Immature natural killer cell (primary cell): ENCODE measurements at regions not wholly inside any gene's neighbourhood (a gene's known extent, or its start where the extent isn't known, plus 50 kb on each side); places are given as distances from the start of the nearest gene placed in this dataset.
"Not testable (repeated sequence)": the region's sequence is repeated elsewhere in the genome, so short reads cannot be mapped to it uniquely, and the experiment has no call there.

Source experiments
- DNase-seq, 3 donors: peaks; one replicate each; pipeline ENCODE4 v3.0.0; 2022; ENCODE audit warnings: mixed read lengths in 1 of 3
- H3K27ac Mint-ChIP-seq, 6 donors: one replicate each; pipeline ENCODE4 v1.8.0; 2020; ENCODE audit warnings: mixed read lengths in 6 of 6, mild to moderate bottlenecking in 5 of 6, inconsistent platforms in 4 of 6, moderate library complexity in 3 of 6
- H3K27me3 Mint-ChIP-seq, 3 donors: one replicate each; pipeline ENCODE4 v1.8.0; 2020 to 2021; ENCODE audit warnings: low read depth in 3 of 3, mild to moderate bottlenecking in 3 of 3, mixed read lengths in 3 of 3, moderate library complexity in 3 of 3, inconsistent platforms in 1 of 3
- H3K36me3 Mint-ChIP-seq, 3 donors: one replicate each; pipeline ENCODE4 v1.8.0; 2020; ENCODE audit warnings: mixed read lengths in 3 of 3, inconsistent platforms in 2 of 3, mild to moderate bottlenecking in 2 of 3
- H3K4me1 Mint-ChIP-seq, 2 donors: one replicate each; pipeline ENCODE4 v1.8.0; 2020; ENCODE audit warnings: inconsistent platforms in 2 of 2, mild to moderate bottlenecking in 2 of 2, mixed read lengths in 2 of 2, moderate library complexity in 1 of 2
- H3K4me3 Mint-ChIP-seq, 5 donors: one replicate each; pipeline ENCODE4 v1.8.0; 2020; ENCODE audit warnings: mild to moderate bottlenecking in 5 of 5, mixed read lengths in 5 of 5, inconsistent platforms in 3 of 5, moderate library complexity in 3 of 5
- H3K9me3 Mint-ChIP-seq, 6 donors: one replicate each; pipeline ENCODE4 v1.8.0; 2020; ENCODE audit warnings: mild to moderate bottlenecking in 6 of 6, mixed read lengths in 6 of 6, inconsistent platforms in 4 of 6, moderate library complexity in 3 of 6

- DNase-seq = no peak
- H3K36me3 Mint-ChIP-seq = no peaks in the 10 kb centered on the region
- H3K27ac Mint-ChIP-seq = no peak overlapping the region
- H3K9me3 Mint-ChIP-seq = peaks cover 0 to 2% (median 0%) of the 10 kb centered on the region in 6 donors
- no peak overlapping the region for H3K4me3 Mint-ChIP-seq
- H3K4me1 Mint-ChIP-seq = no peaks in the 10 kb centered on the region
- peaks cover 3 to 9% (median 6%) of the 10 kb centered on the region in 3 donors for H3K27me3 Mint-ChIP-seq
Measured at GRCh38 chr12:112595410-112595809, 176.7 kb downstream of the PTPN11 start.

GRCh38 chr12:112597986-112598385, 179.2 kb downstream of the PTPN11 start:
- H3K4me1 Mint-ChIP-seq = no peaks in the 10 kb centered on the region
- H3K27me3 Mint-ChIP-seq = peaks cover 3 to 12% (median 6%) of the 10 kb centered on the region in 3 donors
- peaks cover 0 to 2% (median 0%) of the 10 kb centered on the region in 6 donors for H3K9me3 Mint-ChIP-seq
- no peak overlapping the region for H3K4me3 Mint-ChIP-seq
- H3K27ac Mint-ChIP-seq = no peak overlapping the region
- H3K36me3 Mint-ChIP-seq = no peaks in the 10 kb centered on the region
- no peak for DNase-seq

GRCh38 chr12:112598626-112599025, 179.9 kb downstream of the PTPN11 start:
- peaks cover 3 to 13% (median 6%) of the 10 kb centered on the region in 3 donors for H3K27me3 Mint-ChIP-seq
- no peak for DNase-seq
- H3K27ac Mint-ChIP-seq = no peak overlapping the region
- no peak overlapping the region for H3K4me3 Mint-ChIP-seq
- no peaks in the 10 kb centered on the region for H3K36me3 Mint-ChIP-seq
- no peaks in the 10 kb centered on the region for H3K4me1 Mint-ChIP-seq
- peaks cover 0 to 2% (median 0%) of the 10 kb centered on the region in 6 donors for H3K9me3 Mint-ChIP-seq

GRCh38 chr12:112599871-112600270, 181.1 kb downstream of the PTPN11 start:
- Mint-ChIP-seq H3K27me3 (peaks cover 3 to 14% (median 4%) of the 10 kb centered on the region in 3 donors), H3K27ac (no peak overlapping the region), H3K4me1 (no peaks in the 10 kb centered on the region), H3K36me3 (no peaks in the 10 kb centered on the region), H3K9me3 (peaks cover 0 to 2% (median 0%) of the 10 kb centered on the region in 6 donors), H3K4me3 (no peak overlapping the region)
- DNase-seq = no peak

GRCh38 chr12:112602150-112602549, 183.4 kb downstream of the PTPN11 start:
- H3K4me3 Mint-ChIP-seq = no peak overlapping the region
- peaks cover 3 to 9% (median 5%) of the 10 kb centered on the region in 3 donors for H3K27me3 Mint-ChIP-seq
- H3K9me3 Mint-ChIP-seq = peaks cover 0 to 2% (median 0%) of the 10 kb centered on the region in 6 donors
- no peaks in the 10 kb centered on the region for H3K36me3 Mint-ChIP-seq
- DNase-seq = no peak
- H3K4me1 Mint-ChIP-seq = no peaks in the 10 kb centered on the region
- no peak overlapping the region for H3K27ac Mint-ChIP-seq

- peaks cover 3 to 8% (median 3%) of the 10 kb centered on the region in 3 donors for H3K27me3 Mint-ChIP-seq
Measured at GRCh38 chr12:112606611-112607365, 184.8 kb upstream of the RPH3A start.

GRCh38 chr12:112607427-112607826, 184.1 kb upstream of the RPH3A start:
- Mint-ChIP-seq H3K9me3 (peaks cover 0 to 2% (median 0%) of the 10 kb centered on the region in 6 donors), H3K4me3 (no peak overlapping the region), H3K4me1 (no peaks in the 10 kb centered on the region), H3K27ac (no peak overlapping the region), H3K36me3 (no peaks in the 10 kb centered on the region), H3K27me3 (peaks cover 2 to 8% (median 3%) of the 10 kb centered on the region in 3 donors)
- DNase-seq = no peak

More at GRCh38 chr12:112606611-112607365, 184.8 kb upstream of the RPH3A start:
- no peaks in the 10 kb centered on the region for H3K4me1 Mint-ChIP-seq
- no peak for DNase-seq
- H3K4me3 Mint-ChIP-seq = no peak overlapping the region
- H3K27ac Mint-ChIP-seq = no peak overlapping the region
- H3K36me3 Mint-ChIP-seq = no peaks in the 10 kb centered on the region
- peaks cover 0 to 2% (median 0%) of the 10 kb centered on the region in 6 donors for H3K9me3 Mint-ChIP-seq

GRCh38 chr12:112611908-112612307, 179.6 kb upstream of the RPH3A start:
- no peak overlapping the region for H3K27ac Mint-ChIP-seq
- no peak for DNase-seq
- no peak overlapping the region for H3K4me3 Mint-ChIP-seq
- H3K4me1 Mint-ChIP-seq = no peaks in the 10 kb centered on the region
- peaks cover 0 to 2% (median 0%) of the 10 kb centered on the region in 6 donors for H3K9me3 Mint-ChIP-seq
- H3K36me3 Mint-ChIP-seq = no peaks in the 10 kb centered on the region
- peaks cover 3 to 16% (median 5%) of the 10 kb centered on the region in 3 donors for H3K27me3 Mint-ChIP-seq

GRCh38 chr12:112615196-112615595, 176.4 kb upstream of the RPH3A start:
- Mint-ChIP-seq H3K4me3 (no peak overlapping the region), H3K27me3 (peaks cover 4 to 16% (median 6%) of the 10 kb centered on the region in 3 donors), H3K4me1 (no peaks in the 10 kb centered on the region), H3K36me3 (no peaks in the 10 kb centered on the region), H3K27ac (no peak overlapping the region), H3K9me3 (no peaks in the 10 kb centered on the region)
- no peak for DNase-seq

- Mint-ChIP-seq H3K9me3 (no peaks in the 10 kb centered on the region), H3K4me1 (no peaks in the 10 kb centered on the region), H3K36me3 (no peaks in the 10 kb centered on the region), H3K27ac (no peak overlapping the region), H3K27me3 (peaks cover 6 to 18% (median 8%) of the 10 kb centered on the region in 3 donors), H3K4me3 (no peak overlapping the region)
- no peak for DNase-seq
Measured at GRCh38 chr12:112616469-112617152, 174.9 kb upstream of the RPH3A start.

GRCh38 chr12:112617153-112617505, 174.4 kb upstream of the RPH3A start:
- Mint-ChIP-seq H3K4me1 (no peaks in the 10 kb centered on the region), H3K36me3 (no peaks in the 10 kb centered on the region), H3K27me3 (peaks cover 6 to 18% (median 8%) of the 10 kb centered on the region in 3 donors), H3K9me3 (no peaks in the 10 kb centered on the region), H3K4me3 (no peak overlapping the region), H3K27ac (no peak overlapping the region)
- no peak for DNase-seq

- H3K27ac Mint-ChIP-seq = no peak overlapping the region
Measured at GRCh38 chr12:112627851-112628250, 163.7 kb upstream of the RPH3A start.

GRCh38 chr12:112631974-112632373, 159.6 kb upstream of the RPH3A start:
- H3K9me3 Mint-ChIP-seq, H3K36me3 Mint-ChIP-seq, H3K4me3 Mint-ChIP-seq, H3K27me3 Mint-ChIP-seq, DNase-seq, H3K4me1 Mint-ChIP-seq, H3K27ac Mint-ChIP-seq: not testable (repeated sequence)

More at GRCh38 chr12:112627851-112628250, 163.7 kb upstream of the RPH3A start:
- Mint-ChIP-seq H3K9me3 (peaks cover 0 to 3% (median 0%) of the 10 kb centered on the region in 6 donors), H3K27me3 (peaks cover 2 to 6% (median 5%) of the 10 kb centered on the region in 3 donors), H3K4me1 (no peaks in the 10 kb centered on the region), H3K4me3 (no peak overlapping the region), H3K36me3 (no peaks in the 10 kb centered on the region)
- DNase-seq = no peak

- no peak for DNase-seq
- H3K27me3 Mint-ChIP-seq = peaks cover 4 to 8% (median 6%) of the 10 kb centered on the region in 3 donors
- H3K4me3 Mint-ChIP-seq = no peak overlapping the region
- H3K27ac Mint-ChIP-seq = no peak overlapping the region
- no peaks in the 10 kb centered on the region for H3K36me3 Mint-ChIP-seq
- peaks cover 0 to 1% (median 0%) of the 10 kb centered on the region in 6 donors for H3K9me3 Mint-ChIP-seq
- no peaks in the 10 kb centered on the region for H3K4me1 Mint-ChIP-seq
Measured at GRCh38 chr12:112635036-112635435, 156.5 kb upstream of the RPH3A start.
